A673 (cell line): ENCODE measurements at regions not wholly inside any gene's neighbourhood (a gene's known extent, or its start where the extent isn't known, plus 50 kb on each side); places are given as distances from the start of the nearest gene placed in this dataset.

Experiments
- BruUV-seq: library from RNA; stranded (reverse); fragments of 400-500 nt; replicated peaks from 2 replicates; lab custom pipeline; 2021; lab: Mats Ljungman, UMichigan
- CTCF ChIA-PET: fragments of 300-600 bp; sonication (Branson Sonifier 250); formaldehyde crosslinking; loops from one replicate; lab custom pipeline; 2022; ENCODE audit warnings: antibody characterized with exemption; lab: Charles Lee
- POLR2A ChIA-PET: fragments of 300-600 bp; sonication (Branson Sonifier 250); formaldehyde crosslinking; loops from one replicate; lab custom pipeline; 2022; ENCODE audit warnings: antibody characterized with exemption; ENCODE audit not compliant: low non-redundant PET; lab: Charles Lee
- DNase-seq: peaks from one replicate; pipeline ENCODE4 v3.0.0-alpha.2; 2015; ENCODE audit warnings: low spot score
- H3K27ac ChIP-seq: fragments of 200-600 bp; sonication (generic); 2 replicates; pipeline ENCODE4 v1.5.1; 2016; ENCODE audit warnings: mixed run types, low read depth, mild to moderate bottlenecking, mixed read lengths, antibody characterized with exemption, low read length; ENCODE audit not compliant: poor library complexity, severe bottlenecking
- H3K27me3 ChIP-seq: fragments of 200-600 bp; sonication (generic); replicated peaks from 2 replicates; pipeline ENCODE4 v1.6.1; 2017; ENCODE audit warnings: mixed run types, low read depth, mild to moderate bottlenecking, mixed read lengths, antibody characterized with exemption, low read length; ENCODE audit not compliant: insufficient read depth, poor library complexity
- H3K36me3 ChIP-seq: fragments of 200-600 bp; sonication (generic); 2 replicates; pipeline ENCODE4 v1.6.1; 2016; ENCODE audit warnings: mixed run types, mild to moderate bottlenecking, mixed read lengths, antibody characterized with exemption, low read length; ENCODE audit not compliant: insufficient read depth, poor library complexity, severe bottlenecking
- H3K4me1 ChIP-seq: fragments of 200-600 bp; sonication (generic); 2 replicates; pipeline ENCODE4 v1.6.1; 2017; ENCODE audit warnings: mixed run types, mild to moderate bottlenecking, mixed read lengths, antibody characterized with exemption, low read length; ENCODE audit not compliant: insufficient read depth, poor library complexity, severe bottlenecking
- H3K4me3 ChIP-seq: fragments of 200-600 bp; sonication (generic); 2 replicates; pipeline ENCODE4 v1.5.1; 2016; ENCODE audit warnings: low read depth, mixed run types, mild to moderate bottlenecking, mixed read lengths, low read length; ENCODE audit not compliant: poor library complexity, severe bottlenecking
- H3K9me3 ChIP-seq: fragments of 200-600 bp; sonication (generic); 2 replicates; pipeline ENCODE4 v1.6.1; 2016; ENCODE audit warnings: mixed run types, low read depth, mild to moderate bottlenecking, mixed read lengths, antibody characterized with exemption, low read length; ENCODE audit not compliant: poor library complexity, severe bottlenecking
- EZH2 ChIP-seq: fragments of 200-600 bp; sonication (generic); IDR thresholded peaks from 2 replicates; pipeline ENCODE4 v1.6.1; 2017; ENCODE audit warnings: borderline replicate concordance, low read depth, mild to moderate bottlenecking, mixed read lengths, antibody characterized with exemption, low read length; ENCODE audit not compliant: poor library complexity, severe bottlenecking
- intact Hi-C: fragments of 100-400 bp; cut with micrococcal nuclease; formaldehyde crosslinking; loops from one replicate; pipeline ENCODE4 v1.10.0; 2022; ENCODE audit not compliant: unreplicated experiment
- TF ChIP-seq, protein P1 (sequence below): fragments of 300-800, 200-600 bp; sonication (generic); conservative IDR thresholded peaks from 2 replicates; pipeline ENCODE4 v1.5.1; 2017; ENCODE audit warnings: low read depth, mild to moderate bottlenecking, antibody characterized with exemption, low read length, moderate library complexity, mixed read lengths

DNA sequence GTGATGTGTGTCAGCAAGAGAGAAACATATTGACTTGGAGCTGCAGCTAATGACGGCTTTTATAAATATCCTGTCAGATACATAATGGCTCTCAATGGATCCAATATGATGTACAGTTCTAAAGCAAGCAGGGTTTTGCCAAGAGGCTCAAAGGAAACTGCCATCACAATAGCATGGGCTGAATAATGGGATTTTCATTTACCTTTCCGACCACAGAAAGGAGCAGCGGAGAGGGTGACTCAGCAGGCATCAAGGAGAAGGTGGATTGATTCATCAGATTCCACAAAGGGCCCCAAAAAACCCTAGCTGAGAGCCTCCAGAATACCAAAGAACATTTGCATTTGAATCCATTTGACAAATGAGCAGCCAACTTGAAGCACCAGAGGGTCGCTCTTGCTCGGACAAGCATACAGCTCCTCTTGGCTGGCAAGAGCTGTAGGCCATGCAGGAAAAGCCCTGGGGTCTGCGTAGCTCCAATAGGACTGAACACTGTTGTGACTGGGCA is 355.7 kb upstream of the NOCT start:
- no peaks in the 10 kb centered on the region for H3K36me3 ChIP-seq
- BruUV-seq = no TSS peak
- intact Hi-C loops = no loop called here
- CTCF ChIA-PET = no interaction called here
- no peaks in the 10 kb centered on the region for H3K4me1 ChIP-seq
- H3K4me3 ChIP-seq = no peak overlapping the region
- no peaks in the 10 kb centered on the region for H3K9me3 ChIP-seq
- H3K27me3 ChIP-seq = no peaks in the 10 kb centered on the region
- H3K27ac ChIP-seq = no peak overlapping the region
- POLR2A ChIA-PET = no interaction called here
- DNase-seq = no peak
- TF ChIP-seq, protein P1, sequence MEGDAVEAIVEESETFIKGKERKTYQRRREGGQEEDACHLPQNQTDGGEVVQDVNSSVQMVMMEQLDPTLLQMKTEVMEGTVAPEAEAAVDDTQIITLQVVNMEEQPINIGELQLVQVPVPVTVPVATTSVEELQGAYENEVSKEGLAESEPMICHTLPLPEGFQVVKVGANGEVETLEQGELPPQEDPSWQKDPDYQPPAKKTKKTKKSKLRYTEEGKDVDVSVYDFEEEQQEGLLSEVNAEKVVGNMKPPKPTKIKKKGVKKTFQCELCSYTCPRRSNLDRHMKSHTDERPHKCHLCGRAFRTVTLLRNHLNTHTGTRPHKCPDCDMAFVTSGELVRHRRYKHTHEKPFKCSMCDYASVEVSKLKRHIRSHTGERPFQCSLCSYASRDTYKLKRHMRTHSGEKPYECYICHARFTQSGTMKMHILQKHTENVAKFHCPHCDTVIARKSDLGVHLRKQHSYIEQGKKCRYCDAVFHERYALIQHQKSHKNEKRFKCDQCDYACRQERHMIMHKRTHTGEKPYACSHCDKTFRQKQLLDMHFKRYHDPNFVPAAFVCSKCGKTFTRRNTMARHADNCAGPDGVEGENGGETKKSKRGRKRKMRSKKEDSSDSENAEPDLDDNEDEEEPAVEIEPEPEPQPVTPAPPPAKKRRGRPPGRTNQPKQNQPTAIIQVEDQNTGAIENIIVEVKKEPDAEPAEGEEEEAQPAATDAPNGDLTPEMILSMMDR = no peak
- no peak for TF ChIP-seq EZH2

DNA sequence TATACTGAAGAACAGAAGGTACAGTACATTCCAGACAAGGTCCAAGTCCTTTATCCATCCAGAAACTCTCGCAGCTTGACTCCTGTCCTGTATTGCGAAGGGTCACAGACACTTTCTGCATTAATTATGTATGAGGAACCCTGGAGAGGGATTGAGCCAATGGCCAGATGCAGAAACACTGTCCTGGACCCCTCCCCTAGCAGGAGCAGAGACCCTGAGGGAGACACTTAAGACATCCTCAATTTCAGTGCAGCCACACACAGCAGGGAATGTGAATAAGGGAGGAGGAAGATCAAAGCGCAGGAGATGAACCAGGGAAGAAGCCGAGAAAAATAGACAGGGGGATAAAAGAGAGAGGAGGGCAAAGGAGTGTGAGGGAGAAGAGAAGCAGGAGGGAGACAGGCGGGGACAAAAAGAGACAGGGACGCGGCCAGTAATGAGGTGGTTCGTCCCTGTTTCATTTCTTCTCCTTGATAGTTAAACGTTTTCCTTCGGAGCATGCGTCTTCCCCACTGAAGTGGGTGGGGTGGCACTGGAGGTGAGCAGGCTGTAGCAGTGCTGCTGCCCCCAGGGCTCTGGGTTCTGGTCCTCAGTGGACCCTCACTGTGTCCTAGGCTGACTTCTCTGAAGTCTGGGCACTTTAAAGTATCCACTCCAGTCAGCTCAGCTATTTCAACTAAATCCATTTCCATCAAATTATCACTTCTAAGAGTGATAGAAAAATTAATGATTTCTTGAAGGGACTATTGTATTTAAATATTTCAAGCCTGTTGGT is 356.4 kb upstream of the NOCT start:
- no peaks in the 10 kb centered on the region for H3K36me3 ChIP-seq
- TF ChIP-seq, protein P1 = no peak
- no peak for TF ChIP-seq EZH2
- no peaks in the 10 kb centered on the region for H3K9me3 ChIP-seq
- H3K4me3 ChIP-seq = no peak overlapping the region
- DNase-seq = no peak
- POLR2A ChIA-PET = no interaction called here
- no peak overlapping the region for H3K27ac ChIP-seq
- no peaks in the 10 kb centered on the region for H3K27me3 ChIP-seq
- intact Hi-C loops = no loop called here
- H3K4me1 ChIP-seq = no peaks in the 10 kb centered on the region
- CTCF ChIA-PET = no interaction called here
- BruUV-seq = no TSS peak

DNA sequence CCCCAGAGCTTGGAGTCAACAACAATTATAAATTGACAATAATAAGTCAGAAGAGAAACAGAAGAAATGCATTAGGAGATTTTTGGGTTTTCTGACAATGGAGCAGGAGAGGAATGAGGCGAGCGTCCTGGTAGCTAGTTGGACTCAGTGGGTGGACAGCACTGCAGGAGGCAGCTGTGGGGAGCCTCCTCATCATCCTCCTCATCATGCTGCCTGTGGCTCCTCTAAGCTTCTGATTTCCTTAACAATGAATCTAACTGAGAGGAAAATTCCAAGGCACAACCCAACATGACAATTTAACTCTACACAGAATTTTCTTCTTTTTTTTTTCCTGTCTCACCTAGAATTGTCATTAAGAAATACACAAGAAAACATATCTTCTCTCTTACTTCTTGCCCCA is 357.1 kb upstream of the NOCT start:
- H3K27me3 ChIP-seq = no peaks in the 10 kb centered on the region
- BruUV-seq = no TSS peak
- DNase-seq = no peak
- POLR2A ChIA-PET = no interaction called here
- H3K9me3 ChIP-seq = no peaks in the 10 kb centered on the region
- CTCF ChIA-PET = interaction anchor here (0.6 kb wide), 1 partner anchor 158 kb away, joined by 3 read pairs; no protein-coding TSS in a partner anchor
- TF ChIP-seq, protein P1 = no peak
- no peak for TF ChIP-seq EZH2
- intact Hi-C loops = no loop called here
- H3K4me3 ChIP-seq = no peak overlapping the region
- H3K27ac ChIP-seq = no peak overlapping the region
- H3K4me1 ChIP-seq = no peaks in the 10 kb centered on the region
- H3K36me3 ChIP-seq = no peaks in the 10 kb centered on the region
